Motor neuron (in vitro differentiated cells): ENCODE measurements at regions not wholly inside any gene's neighbourhood (a gene's known extent, or its start where the extent isn't known, plus 50 kb on each side); places are given as distances from the start of the nearest gene placed in this dataset.

ENCODE experiments used
- ATAC-seq, 8 experiments: fragments of 200-7000 bp; cut with Tn5 transposase; replicated peaks in 6 of 8; 2 replicates each; pipeline ENCODE4 v1.8.0; 2021; ENCODE audit warnings: mild to moderate bottlenecking in 8 of 8, moderate library complexity in 8 of 8
- H3K27ac ChIP-seq, 2 donors: fragments of 250-450 bp; sonication (Bioruptor Pico); 2 replicates each; pipeline ENCODE4 v1.9.0; 2021; ENCODE audit warnings: antibody characterized with exemption in 2 of 2, mild to moderate bottlenecking in 2 of 2, moderate library complexity in 1 of 2
- H3K4me1 ChIP-seq, 2 donors: fragments of 250-450 bp; sonication (Bioruptor Pico); replicated peaks in 1 of 2; 2 replicates each; pipeline ENCODE4 v1.6.1; 2021; ENCODE audit warnings: antibody characterized with exemption in 2 of 2, mild to moderate bottlenecking in 2 of 2, moderate library complexity in 1 of 2
- H3K4me3 ChIP-seq, 5 donors: fragments of 250-450 bp; sonication (Bioruptor Pico); 2 replicates each; pipeline ENCODE4 v1.9.0; 2021; ENCODE audit warnings: antibody characterized with exemption in 5 of 5, mild to moderate bottlenecking in 5 of 5, moderate library complexity in 4 of 5
- WGBS, 10 experiments: fragments of 450-650 bp; shearing (Covaris generic); methylation state at CpG; one replicate each; pipeline ENCODE4 v1.0.0; 2022; 5-methylcytosine and 5-hydroxymethylcytosine counted together
- in situ Hi-C, 9 experiments: fragments of 400-800 bp; cut with MboI; loops; one replicate each; pipeline ENCODE4 v1.15.0; 2021; ENCODE audit warnings: low sequenced_read_pairs in 9 of 9, low pct_unique_long_range_greater_than_20kb in 2 of 9; ENCODE audit not compliant: unreplicated experiment in 9 of 9

DNA sequence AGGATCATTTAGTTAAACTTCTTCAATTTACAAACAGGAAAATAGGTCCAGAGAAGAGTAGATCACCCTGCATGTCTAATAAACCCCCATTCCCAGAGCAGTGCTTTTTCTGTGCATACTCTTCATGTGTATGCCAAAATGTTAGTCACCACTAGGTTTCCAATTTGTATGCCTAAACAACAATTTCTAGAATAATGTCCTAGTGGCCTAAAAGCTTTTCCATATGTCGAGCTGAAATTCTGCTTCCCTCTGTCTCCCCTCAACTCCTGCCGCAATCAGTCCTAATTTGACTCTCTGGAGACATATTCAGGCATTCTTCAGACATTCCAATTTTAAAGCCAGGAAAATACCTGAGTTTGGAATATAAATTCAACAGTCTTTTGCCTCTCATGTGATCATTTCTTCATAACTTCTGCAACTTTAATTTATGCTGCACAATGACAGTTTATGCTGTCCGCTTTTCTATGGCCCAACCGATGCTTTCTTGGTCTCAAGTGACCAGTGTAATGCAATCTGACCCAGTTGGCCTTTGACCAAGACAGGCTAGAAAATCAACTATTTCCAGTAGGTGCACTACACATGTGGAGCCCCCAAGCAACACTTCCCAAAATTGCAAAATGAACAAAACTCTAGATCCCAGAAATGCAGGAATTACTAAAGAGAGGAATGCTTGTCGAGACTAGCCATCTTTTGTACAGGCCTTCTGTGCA is 122.9 kb upstream of the FMR1 start:
- 0 to 100% (median 40%) methylated on average over 1 to 4 of the region's 5 CpGs; no CpG with 5 or more reads in 3 of the 10 experiments for WGBS, 10 experiments
- no peak overlapping the region for H3K27ac ChIP-seq
- in situ Hi-C loops, result no loop called here
- H3K4me3 ChIP-seq, result no peak overlapping the region
- ATAC-seq, result no peak
- no peaks in the 10 kb centered on the region for H3K4me1 ChIP-seq

DNA sequence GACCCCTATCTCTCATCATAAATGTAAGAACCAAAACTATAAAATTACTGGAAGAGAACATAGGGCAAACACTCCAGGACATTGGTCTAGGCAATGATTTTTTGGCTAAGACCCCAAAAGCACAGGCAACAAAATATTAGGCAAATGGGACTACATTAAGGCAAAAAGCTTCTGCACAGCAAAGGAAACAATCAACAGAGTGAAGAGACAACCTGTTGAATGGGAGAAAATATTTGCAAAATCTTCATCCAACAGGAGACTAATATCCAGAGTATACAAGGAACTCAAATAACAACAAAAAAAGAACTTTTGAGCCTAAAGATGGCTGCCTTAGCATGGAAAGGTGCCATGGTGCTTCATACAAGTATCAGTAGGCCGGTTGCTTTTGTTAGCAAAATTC is 111.1 kb upstream of the FMR1 start:
- H3K27ac ChIP-seq, result no peak overlapping the region
- no peak for ATAC-seq
- no peaks in the 10 kb centered on the region for H3K4me1 ChIP-seq
- in situ Hi-C loops, result no loop called here
- H3K4me3 ChIP-seq, result no peak overlapping the region
- 67 to 100% methylated on average over 1 of the region's 1 CpG; no CpG with 5 or more reads in 8 of the 10 experiments for WGBS, 10 experiments

DNA sequence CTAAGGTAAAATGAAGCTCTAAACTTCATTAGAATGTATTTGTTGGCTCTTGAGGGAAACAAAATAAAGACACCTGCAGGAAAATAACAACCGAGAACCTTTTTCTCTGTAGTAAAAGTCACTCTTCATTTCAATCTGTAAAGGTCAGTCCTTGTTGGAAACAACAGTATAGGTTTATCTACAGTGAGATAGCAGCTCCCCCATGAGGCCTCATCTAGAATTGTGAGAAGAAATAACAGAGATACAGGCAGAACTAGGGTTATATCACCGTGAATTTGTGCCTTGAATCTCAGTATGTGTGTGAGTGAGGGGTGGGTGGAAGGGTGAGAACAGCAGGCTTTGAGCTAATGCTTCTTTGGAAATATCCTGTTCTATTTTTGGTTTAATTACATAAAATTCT is 107.8 kb upstream of the FMR1 start:
- ATAC-seq, result peak; percentile 38 to 75 (median 58)
- Histone ChIP-seq H3K4me3 (no peak overlapping the region), H3K4me1 (no peaks in the 10 kb centered on the region), H3K27ac (no peak overlapping the region)
- 0 to 20% (median 0%) methylated on average over 1 to 2 of the region's 2 CpGs; no CpG with 5 or more reads in 5 of the 10 experiments for WGBS, 10 experiments
- in situ Hi-C loops, result no loop called here

DNA sequence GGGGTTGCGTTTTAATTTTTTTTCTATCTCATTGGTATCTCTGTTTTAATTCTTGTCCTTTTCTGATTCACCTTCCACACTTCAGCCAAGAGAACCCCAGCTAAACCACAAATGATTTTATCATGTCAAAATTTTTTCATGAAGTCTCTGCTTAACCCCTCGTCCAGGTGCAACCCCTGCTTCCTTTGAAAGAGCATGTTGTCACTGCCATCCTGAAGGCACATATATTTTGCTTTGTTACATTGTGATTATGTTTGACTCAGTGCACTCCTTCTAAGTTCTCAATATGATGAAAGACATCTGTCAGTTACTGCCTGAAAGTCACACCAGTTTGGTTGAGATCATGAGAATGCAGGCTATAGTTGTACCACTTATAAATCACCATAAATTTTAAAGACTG is 99.9 kb upstream of the FMR1 start:
- in situ Hi-C loops, result no loop called here

DNA sequence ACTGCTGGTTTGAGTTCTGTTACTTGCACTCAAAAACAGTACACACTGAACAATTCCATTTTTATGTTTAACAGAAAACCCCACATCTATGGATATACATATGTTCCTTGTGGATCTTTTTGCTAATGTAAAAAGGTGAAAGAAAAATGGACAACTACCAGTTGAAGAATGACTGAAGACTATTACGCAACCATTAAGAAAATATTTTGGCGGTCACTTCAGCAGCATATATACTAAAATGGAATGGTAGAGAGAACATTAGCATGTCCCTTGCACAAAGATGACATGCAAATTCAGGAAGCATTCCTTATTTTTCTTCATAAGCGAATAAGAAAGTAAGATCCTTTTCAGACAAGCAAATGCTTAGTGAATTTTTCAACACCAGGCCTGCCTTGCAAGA is 84.6 kb upstream of the FMR1 start:
- no peak for ATAC-seq
- 6 to 100% (median 48%) methylated on average over 1 to 3 of the region's 3 CpGs; no CpG with 5 or more reads in 2 of the 10 experiments for WGBS, 10 experiments
- H3K4me1 ChIP-seq, result no peaks in the 10 kb centered on the region
- in situ Hi-C loops, result no loop called here
- H3K27ac ChIP-seq, result no peak overlapping the region
- H3K4me3 ChIP-seq, result no peak overlapping the region

More for the DNA sequence above, 99.9 kb upstream of the FMR1 start:
- no peaks in the 10 kb centered on the region for H3K4me1 ChIP-seq
- whole genome bisulfite sequencing, 10 experiments, result 0 to 91% (median 50%) methylated on average over 1 to 2 of the region's 2 CpGs; no CpG with 5 or more reads in 5 of the 10 experiments
- ATAC-seq, result no peak
- no peak overlapping the region for H3K27ac ChIP-seq
- no peak overlapping the region for H3K4me3 ChIP-seq

DNA sequence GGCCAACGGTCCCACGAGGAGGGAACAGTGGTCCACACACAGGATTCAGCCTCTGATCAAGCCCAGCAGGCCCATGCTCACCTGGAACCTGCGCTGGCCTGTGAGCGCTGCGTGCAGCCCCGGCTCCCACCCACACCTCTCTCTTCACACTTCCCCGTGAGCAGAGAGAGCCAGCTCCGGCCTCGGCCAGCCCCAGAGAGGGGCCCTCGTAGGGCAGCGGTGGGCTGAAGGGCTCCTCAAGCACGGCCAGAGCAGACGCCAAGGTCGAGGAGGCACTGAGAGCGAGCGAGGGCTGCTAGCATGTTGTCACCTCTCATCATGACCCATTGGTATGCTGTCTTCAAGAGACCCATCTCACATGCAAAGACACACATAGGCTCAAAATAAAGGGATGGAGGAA is 83.0 kb upstream of the FMR1 start:
- WGBS, 10 experiments, result 66% methylated on average over 7 of the region's 16 CpGs; no CpG with 5 or more reads in 9 of the 10 experiments
- in situ Hi-C loops, result no loop called here
- H3K4me1 ChIP-seq, result no peaks in the 10 kb centered on the region
- no peak overlapping the region for H3K4me3 ChIP-seq
- no peak for ATAC-seq
- H3K27ac ChIP-seq, result no peak overlapping the region

DNA sequence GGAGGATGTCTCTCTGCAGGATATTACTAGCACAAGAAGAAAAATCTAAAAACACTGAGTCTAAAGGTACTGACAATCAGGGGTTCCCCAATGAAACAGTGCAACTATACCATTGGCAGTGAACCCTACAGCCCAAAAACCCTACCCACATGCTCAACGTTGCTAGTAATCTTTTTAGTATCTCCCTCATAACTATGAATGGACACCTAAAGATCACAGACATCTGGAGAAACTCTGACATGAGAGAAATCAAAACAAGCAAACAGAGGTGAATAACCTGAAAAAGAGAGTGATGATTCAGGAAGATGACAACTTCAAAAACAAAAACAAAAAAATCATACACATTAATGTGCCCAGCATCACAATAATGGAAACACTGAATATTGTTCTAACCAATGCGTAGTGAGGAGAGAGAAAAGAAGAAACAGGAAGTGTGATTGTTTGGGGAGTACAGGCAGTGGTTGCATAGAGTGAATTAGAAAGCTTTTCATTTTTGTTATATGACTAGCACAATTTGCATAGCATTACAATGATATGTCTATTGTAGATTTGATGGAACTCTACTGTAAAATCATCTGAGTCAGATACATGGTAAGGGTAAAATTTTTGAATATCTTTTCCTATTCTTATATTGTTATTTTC is 78.9 kb upstream of the FMR1 start:
- in situ Hi-C loops, result no loop called here
- H3K4me1 ChIP-seq, result no peaks in the 10 kb centered on the region
- ATAC-seq, result no peak
- WGBS, 10 experiments, result 0 to 83% (median 71%) methylated on average over 1 to 2 of the region's 2 CpGs; no CpG with 5 or more reads in 5 of the 10 experiments
- no peak overlapping the region for H3K27ac ChIP-seq
- H3K4me3 ChIP-seq, result no peak overlapping the region

DNA sequence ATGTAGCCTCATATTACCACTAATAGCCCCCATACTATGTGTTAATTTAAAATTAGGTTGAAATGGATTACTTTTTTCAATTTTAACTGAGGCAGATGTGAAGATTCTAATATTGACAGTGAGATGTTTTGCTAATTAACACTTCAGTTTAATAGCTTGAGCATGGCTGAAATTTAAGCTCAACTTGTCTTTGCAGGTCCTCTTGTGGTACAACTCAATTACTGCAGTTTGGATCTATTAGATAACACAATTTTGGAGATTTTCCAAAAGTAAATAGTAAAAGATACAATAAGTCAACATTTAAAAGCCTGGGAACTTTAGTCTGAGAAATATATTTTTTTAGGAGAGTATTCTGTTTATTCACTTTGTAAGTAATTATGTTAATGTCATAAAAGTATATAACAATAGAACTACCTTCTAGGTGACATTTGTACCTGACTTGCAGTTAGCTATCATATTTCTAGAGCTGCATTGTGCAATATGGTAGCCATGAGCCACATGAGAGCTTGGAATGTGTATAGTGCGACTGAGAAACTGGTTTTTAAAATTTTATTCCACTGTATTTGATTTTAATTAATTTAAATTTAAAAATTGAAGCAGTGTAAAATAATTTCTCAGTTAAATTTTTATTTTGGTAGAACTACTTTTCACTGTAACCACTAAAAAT is 73.1 kb upstream of the FMR1 start:
- H3K27ac ChIP-seq, result no peak overlapping the region
- ATAC-seq, result no peak
- 0 to 43% (median 13%) methylated on average over 1 of the region's 1 CpG; no CpG with 5 or more reads in 2 of the 10 experiments for WGBS, 10 experiments
- no peak overlapping the region for H3K4me3 ChIP-seq
- in situ Hi-C loops, result no loop called here
- no peaks in the 10 kb centered on the region for H3K4me1 ChIP-seq

DNA sequence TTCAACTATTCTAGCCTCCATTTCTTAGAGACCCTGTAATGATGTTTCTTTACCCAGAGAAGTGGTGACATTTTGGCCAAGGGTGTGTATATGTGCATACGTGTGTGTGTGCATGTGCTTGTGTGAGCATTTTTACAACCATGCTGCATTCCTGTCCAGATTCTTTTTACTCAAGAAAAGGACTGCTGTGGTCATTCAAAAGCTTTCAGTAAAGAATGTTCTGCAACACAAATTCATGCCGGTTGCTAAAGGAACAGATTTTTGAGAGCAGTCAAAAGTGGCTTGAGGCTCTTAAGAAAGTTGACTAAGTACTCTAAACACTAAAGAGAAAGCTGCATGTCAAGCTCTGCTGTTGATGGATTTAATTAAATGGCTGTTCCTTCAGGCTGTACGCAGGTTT is 65.0 kb upstream of the FMR1 start:
- Histone ChIP-seq H3K27ac (no peak overlapping the region), H3K4me1 (no peaks in the 10 kb centered on the region), H3K4me3 (no peak overlapping the region)
- no peak for ATAC-seq
- in situ Hi-C loops, result no loop called here
- 5 to 100% (median 50%) methylated on average over 1 to 3 of the region's 3 CpGs; no CpG with 5 or more reads in 6 of the 10 experiments for WGBS, 10 experiments

DNA sequence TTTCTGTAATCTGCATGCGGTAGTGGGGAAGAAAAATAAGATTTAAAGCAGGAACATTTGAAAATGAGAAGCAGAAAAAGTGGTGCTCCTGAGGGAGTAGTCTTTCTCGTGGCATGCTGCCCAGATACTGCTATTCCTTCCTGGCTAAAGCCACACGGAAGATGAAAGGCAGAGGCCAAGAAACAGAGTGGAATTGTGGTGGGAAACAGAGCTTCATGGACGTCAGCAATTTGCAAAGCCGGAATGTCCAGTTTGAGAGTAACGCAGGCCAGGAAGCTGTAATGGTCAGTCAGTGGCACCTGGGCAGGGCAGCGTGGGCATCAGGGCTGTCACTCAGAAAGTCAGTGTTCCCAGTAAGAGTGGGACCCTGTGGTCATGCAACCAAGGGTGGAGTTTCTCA is 63.7 kb upstream of the FMR1 start:
- Histone ChIP-seq H3K4me1 (no peaks in the 10 kb centered on the region), H3K4me3 (no peak overlapping the region), H3K27ac (no peak overlapping the region)
- WGBS, 10 experiments, result 0 to 80% (median 18%) methylated on average over 1 to 7 of the region's 7 CpGs; no CpG with 5 or more reads in 5 of the 10 experiments
- in situ Hi-C loops, result no loop called here
- peak in 2 of 8 experiments; percentile 56 to 74 for ATAC-seq

DNA sequence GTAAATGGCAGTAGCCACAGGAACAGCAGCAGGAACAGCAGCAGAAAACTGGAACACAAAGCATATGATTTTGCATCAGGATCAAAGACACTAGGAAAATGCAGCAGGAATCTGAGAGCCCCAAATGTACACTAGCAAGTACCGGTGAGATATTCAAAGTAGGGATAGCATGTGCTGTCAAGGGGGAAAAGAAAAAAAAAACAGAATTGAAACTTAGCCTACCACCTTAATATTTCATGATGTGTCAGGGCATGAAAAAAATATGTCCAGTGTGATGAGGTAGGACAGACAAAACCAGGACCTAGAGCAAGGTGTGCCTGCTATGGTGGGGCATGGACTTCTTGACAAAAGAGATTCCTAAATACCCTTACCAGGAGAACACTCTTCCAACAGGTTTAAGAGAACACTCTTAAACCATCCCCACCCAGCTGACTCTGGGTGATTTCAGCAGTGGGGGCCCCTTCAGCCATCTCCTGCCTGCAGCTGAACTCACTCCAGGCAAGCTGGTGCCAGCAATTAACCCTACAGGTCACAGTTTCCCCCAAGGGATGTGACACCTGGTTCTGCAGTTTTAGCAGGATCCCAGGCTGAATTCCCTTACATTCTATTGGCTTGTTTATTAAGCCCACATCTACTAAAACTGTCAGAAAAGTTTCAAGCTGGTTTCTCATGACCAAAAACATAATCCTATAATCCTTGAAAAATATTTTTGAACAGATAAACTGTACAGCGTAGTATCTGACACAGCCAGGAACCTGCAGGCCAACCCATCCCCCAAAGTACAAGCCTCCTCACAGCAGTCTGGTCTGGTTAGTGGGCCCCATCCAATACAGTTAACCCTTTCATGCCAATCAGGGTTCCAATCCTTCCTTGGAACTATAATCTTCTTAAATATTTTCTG is 62.9 kb upstream of the FMR1 start:
- ATAC-seq, result no peak
- in situ Hi-C loops, result no loop called here
- WGBS, 10 experiments, result 0 to 90% (median 56%) methylated on average over 1 to 2 of the region's 2 CpGs; no CpG with 5 or more reads in 4 of the 10 experiments
- no peak overlapping the region for H3K27ac ChIP-seq
- no peaks in the 10 kb centered on the region for H3K4me1 ChIP-seq
- H3K4me3 ChIP-seq, result no peak overlapping the region

DNA sequence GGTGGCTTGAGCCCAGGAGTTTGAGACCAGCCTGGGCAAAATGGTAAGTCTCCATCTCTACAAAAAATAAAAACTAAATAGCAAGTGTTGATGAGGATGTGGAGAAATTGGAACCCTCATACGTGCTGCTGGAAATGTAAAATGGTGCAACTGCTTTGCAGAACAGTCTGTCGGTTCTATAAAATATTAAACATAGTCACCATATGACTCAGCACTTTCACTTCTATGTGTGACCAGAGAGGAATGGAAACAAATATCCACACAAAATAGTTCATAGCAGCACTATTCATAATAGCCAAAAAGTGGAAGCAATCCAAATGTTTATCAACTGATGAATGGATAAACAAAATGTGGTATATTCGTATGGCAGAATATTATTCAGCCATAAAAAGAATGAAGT is 60.8 kb upstream of the FMR1 start:
- Histone ChIP-seq H3K4me1 (no peaks in the 10 kb centered on the region), H3K4me3 (no peak overlapping the region), H3K27ac (no peak overlapping the region)
- WGBS, 10 experiments, result 0 to 57% (median 39%) methylated on average over 2 to 3 of the region's 3 CpGs; no CpG with 5 or more reads in 6 of the 10 experiments
- in situ Hi-C loops, result no loop called here
- ATAC-seq, result no peak
